ENCODE measurements at regions not wholly inside any gene's neighbourhood (a gene's known extent, or its start where the extent isn't known, plus 50 kb on each side); places are given as distances from the start of the nearest gene placed in this dataset.

DNA sequence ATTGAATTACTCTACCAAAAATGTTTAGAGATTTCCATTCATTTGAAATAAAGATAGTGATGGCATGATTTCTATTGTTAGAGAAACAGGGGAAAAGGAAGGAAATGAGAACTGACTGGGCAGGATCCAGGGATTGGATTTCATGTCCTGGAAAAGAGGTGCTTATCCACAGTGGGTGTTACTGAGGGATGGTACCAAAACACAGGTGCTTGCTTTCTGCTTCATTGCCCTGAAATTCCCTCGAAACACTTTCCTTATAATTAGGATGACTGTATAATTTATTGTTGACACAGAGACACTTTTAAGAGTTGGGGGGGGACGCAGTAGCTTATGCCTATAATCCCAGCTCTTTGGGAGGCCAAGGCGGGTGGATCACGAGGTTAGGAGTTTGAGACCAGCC is 185.0 kb upstream of the KCNK2 start:
- ChIA-PET POLR2A (no interaction called here), CTCF (no interaction called here)
- DNase-seq (ENCODE audit: extremely low spot score) = no peak
- no peak for TF ChIP-seq FOXA1 (IDR thresholded peaks at IDR 0.05)
- no peak for TF ChIP-seq TARDBP (IDR thresholded peaks at IDR 0.05)
- TF ChIP-seq HDGF (IDR thresholded peaks at IDR 0.05; ENCODE audit: borderline replicate concordance) = no peak
- TF ChIP-seq FOXK2 (IDR thresholded peaks at IDR 0.05) = no peak
- TF ChIP-seq FOXM1 (IDR thresholded peaks at IDR 0.05; ENCODE audit: borderline replicate concordance) = no peak
- no peak for TF ChIP-seq ARNT (IDR thresholded peaks at IDR 0.05)
- no peak for TF ChIP-seq SP1 (IDR thresholded peaks at IDR 0.05)
- TF ChIP-seq BHLHE40 (IDR thresholded peaks at IDR 0.05; ENCODE audit: borderline replicate concordance) = no peak
- TF ChIP-seq SUZ12 (IDR thresholded peaks at IDR 0.05) = no peak
- no peak for TF ChIP-seq CTBP1 (IDR thresholded peaks at IDR 0.05; ENCODE audit: borderline replicate concordance)
- TF ChIP-seq ZNF384 (IDR thresholded peaks at IDR 0.05) = no peak
- TF ChIP-seq ELF4 (IDR thresholded peaks at IDR 0.05) = no peak
- no peak for TF ChIP-seq LEF1 (IDR thresholded peaks at IDR 0.05; ENCODE audit: borderline replicate concordance)
- TF ChIP-seq NFRKB (IDR thresholded peaks at IDR 0.05) = no peak
- TF ChIP-seq PKNOX1 (IDR thresholded peaks at IDR 0.05) = no peak
- TF ChIP-seq L3MBTL2 (conservative IDR thresholded peaks at IDR 0.05) = no peak

GRCh38 chr1:214898161-214898560 is 184.4 kb upstream of the KCNK2 start:
- CTCF ChIA-PET = no interaction called here
- TF ChIP-seq TARDBP (IDR thresholded peaks at IDR 0.05) (no peak), BHLHE40 (IDR thresholded peaks at IDR 0.05; ENCODE audit: borderline replicate concordance) (no peak)
- DNase-seq (ENCODE audit: extremely low spot score) = no peak
- POLR2A ChIA-PET = no interaction called here

DNA sequence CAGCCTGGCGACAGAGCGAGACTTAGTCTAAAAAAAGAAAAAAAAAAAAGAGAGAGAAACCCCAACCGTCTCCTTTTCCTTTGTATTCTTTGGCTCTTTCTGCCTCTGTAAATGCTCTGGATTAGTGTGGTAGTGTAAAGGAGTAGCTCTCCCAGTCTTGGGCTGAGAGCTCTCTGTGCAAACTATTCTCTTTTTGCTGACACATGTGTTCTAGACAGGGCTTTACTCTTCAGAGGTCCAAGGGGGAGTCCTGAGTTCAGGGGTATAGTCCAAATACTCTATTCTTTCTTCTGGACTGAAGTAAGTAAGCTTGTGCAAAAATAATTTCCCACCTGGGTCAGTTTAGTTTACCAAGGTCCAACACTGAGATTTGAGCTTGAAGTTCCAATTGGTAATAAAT is 183.8 kb upstream of the KCNK2 start:
- POLR2A ChIA-PET = no interaction called here

DNA sequence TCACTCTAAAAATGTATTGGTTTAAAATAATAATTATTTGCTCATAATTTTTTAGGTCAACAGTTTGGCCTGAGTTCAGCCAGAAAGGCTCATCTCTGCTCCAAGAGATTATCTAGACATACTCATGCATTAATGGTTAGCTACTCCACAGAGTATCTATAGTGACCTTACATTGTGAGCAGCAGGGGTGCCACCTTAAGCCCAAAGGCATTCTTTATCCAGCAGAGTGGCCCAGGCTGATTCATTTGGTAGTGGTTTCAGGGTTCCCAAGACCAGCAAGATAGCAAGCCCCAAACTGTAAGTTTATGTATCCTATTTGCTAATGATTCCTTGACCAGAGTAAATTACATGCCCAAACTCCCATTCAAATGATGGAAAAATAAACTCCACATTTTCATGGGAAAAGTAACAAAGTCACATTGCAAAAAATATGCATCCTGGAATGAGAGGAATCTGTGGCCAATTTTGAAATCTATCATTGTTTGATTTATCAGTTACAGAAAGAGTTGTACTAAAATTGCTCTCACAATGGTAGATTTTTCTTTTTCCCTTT is 182.6 kb upstream of the KCNK2 start:
- POLR2A ChIA-PET = no interaction called here
- no peak for TF ChIP-seq LEF1 (IDR thresholded peaks at IDR 0.05; ENCODE audit: borderline replicate concordance)
- no peak for TF ChIP-seq ELF4 (IDR thresholded peaks at IDR 0.05)
- no peak for TF ChIP-seq SP1 (IDR thresholded peaks at IDR 0.05)
- TF ChIP-seq L3MBTL2 (conservative IDR thresholded peaks at IDR 0.05) = no peak
- CTCF ChIA-PET = interaction anchor here (0.7 kb wide), 1 partner anchor 13 kb away, joined by 3 read pairs; no protein-coding TSS in a partner anchor
- DNase-seq (ENCODE audit: extremely low spot score) = no peak

More for the DNA sequence above, 183.8 kb upstream of the KCNK2 start:
- DNase-seq (ENCODE audit: extremely low spot score) = no peak
- no peak for TF ChIP-seq ELF4 (IDR thresholded peaks at IDR 0.05)
- no peak for TF ChIP-seq SUZ12 (IDR thresholded peaks at IDR 0.05)
- no peak for TF ChIP-seq HDGF (IDR thresholded peaks at IDR 0.05; ENCODE audit: borderline replicate concordance)
- no peak for TF ChIP-seq FOXA1 (IDR thresholded peaks at IDR 0.05)
- no peak for TF ChIP-seq SP1 (IDR thresholded peaks at IDR 0.05)
- TF ChIP-seq NFRKB (IDR thresholded peaks at IDR 0.05) = no peak
- no peak for TF ChIP-seq TARDBP (IDR thresholded peaks at IDR 0.05)
- no peak for TF ChIP-seq ARNT (IDR thresholded peaks at IDR 0.05)
- no peak for TF ChIP-seq FOXM1 (IDR thresholded peaks at IDR 0.05; ENCODE audit: borderline replicate concordance)
- no peak for TF ChIP-seq LEF1 (IDR thresholded peaks at IDR 0.05; ENCODE audit: borderline replicate concordance)
- TF ChIP-seq PKNOX1 (IDR thresholded peaks at IDR 0.05) = no peak
- TF ChIP-seq CTBP1 (IDR thresholded peaks at IDR 0.05; ENCODE audit: borderline replicate concordance) = no peak
- no peak for TF ChIP-seq L3MBTL2 (conservative IDR thresholded peaks at IDR 0.05)
- TF ChIP-seq ZNF384 (IDR thresholded peaks at IDR 0.05) = no peak
- TF ChIP-seq FOXK2 (IDR thresholded peaks at IDR 0.05) = no peak
- TF ChIP-seq BHLHE40 (IDR thresholded peaks at IDR 0.05; ENCODE audit: borderline replicate concordance) = no peak
- CTCF ChIA-PET = no interaction called here

DNA sequence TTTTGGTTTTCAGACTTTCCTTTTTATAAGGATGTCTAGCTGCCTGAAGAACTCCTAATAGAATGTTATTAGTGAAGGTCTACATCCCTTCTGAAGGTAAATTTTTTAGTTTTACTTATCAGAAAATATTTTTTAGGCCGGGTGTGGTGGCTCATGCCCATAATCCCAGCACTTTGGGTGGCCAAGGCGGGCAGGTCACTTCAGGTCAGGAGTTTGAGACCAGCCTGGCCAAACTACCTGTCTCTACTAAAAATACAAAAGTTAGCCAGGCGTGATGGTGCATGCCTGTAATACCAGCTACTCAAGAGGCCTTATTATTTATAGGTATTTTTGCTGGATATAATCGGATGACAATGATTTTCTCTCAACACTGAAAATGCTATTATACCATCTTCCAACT is 181.9 kb upstream of the KCNK2 start:
- CTCF ChIA-PET = interaction anchor here (0.7 kb wide), 1 partner anchor 12 kb away, joined by 3 read pairs; no protein-coding TSS in a partner anchor
- no peak for DNase-seq (ENCODE audit: extremely low spot score)
- TF ChIP-seq SUZ12 (IDR thresholded peaks at IDR 0.05) (no peak), ARNT (IDR thresholded peaks at IDR 0.05) (no peak), FOXK2 (IDR thresholded peaks at IDR 0.05) (no peak), LEF1 (IDR thresholded peaks at IDR 0.05; ENCODE audit: borderline replicate concordance) (no peak), NFRKB (IDR thresholded peaks at IDR 0.05) (no peak), FOXA1 (IDR thresholded peaks at IDR 0.05) (no peak)
- POLR2A ChIA-PET = no interaction called here

- CTCF ChIA-PET = no interaction called here
These were observed 180.8 kb upstream of the KCNK2 start for GRCh38 chr1:214901718-214902117.

More at GRCh38 chr1:214901718-214902117, 180.8 kb upstream of the KCNK2 start:
- TF ChIP-seq L3MBTL2 (conservative IDR thresholded peaks at IDR 0.05) (no peak), SUZ12 (IDR thresholded peaks at IDR 0.05) (no peak), BHLHE40 (IDR thresholded peaks at IDR 0.05; ENCODE audit: borderline replicate concordance) (no peak), LEF1 (IDR thresholded peaks at IDR 0.05; ENCODE audit: borderline replicate concordance) (no peak), NFRKB (IDR thresholded peaks at IDR 0.05) (no peak), SP1 (IDR thresholded peaks at IDR 0.05) (no peak), PKNOX1 (IDR thresholded peaks at IDR 0.05) (no peak), FOXK2 (IDR thresholded peaks at IDR 0.05) (no peak), ARNT (IDR thresholded peaks at IDR 0.05) (no peak), HDGF (IDR thresholded peaks at IDR 0.05; ENCODE audit: borderline replicate concordance) (no peak), CTBP1 (IDR thresholded peaks at IDR 0.05; ENCODE audit: borderline replicate concordance) (no peak), ZNF384 (IDR thresholded peaks at IDR 0.05) (no peak), ELF4 (IDR thresholded peaks at IDR 0.05) (no peak), FOXM1 (IDR thresholded peaks at IDR 0.05; ENCODE audit: borderline replicate concordance) (no peak), TARDBP (IDR thresholded peaks at IDR 0.05) (no peak), FOXA1 (IDR thresholded peaks at IDR 0.05) (no peak)
- no peak for DNase-seq (ENCODE audit: extremely low spot score)
- POLR2A ChIA-PET = no interaction called here
